Retina (tissue), 1 donor: ENCODE measurements at regions not wholly inside any gene's neighbourhood (a gene's known extent, or its start where the extent isn't known, plus 50 kb on each side); places are given as distances from the start of the nearest gene placed in this dataset.
"Not testable (repeated sequence)": the region's sequence is repeated elsewhere in the genome, so short reads cannot be mapped to it uniquely, and the experiment has no call there.

Experiments used
- DNase-seq: peaks from one replicate; pipeline ENCODE4 v3.0.0-alpha.2; 2016

DNA sequence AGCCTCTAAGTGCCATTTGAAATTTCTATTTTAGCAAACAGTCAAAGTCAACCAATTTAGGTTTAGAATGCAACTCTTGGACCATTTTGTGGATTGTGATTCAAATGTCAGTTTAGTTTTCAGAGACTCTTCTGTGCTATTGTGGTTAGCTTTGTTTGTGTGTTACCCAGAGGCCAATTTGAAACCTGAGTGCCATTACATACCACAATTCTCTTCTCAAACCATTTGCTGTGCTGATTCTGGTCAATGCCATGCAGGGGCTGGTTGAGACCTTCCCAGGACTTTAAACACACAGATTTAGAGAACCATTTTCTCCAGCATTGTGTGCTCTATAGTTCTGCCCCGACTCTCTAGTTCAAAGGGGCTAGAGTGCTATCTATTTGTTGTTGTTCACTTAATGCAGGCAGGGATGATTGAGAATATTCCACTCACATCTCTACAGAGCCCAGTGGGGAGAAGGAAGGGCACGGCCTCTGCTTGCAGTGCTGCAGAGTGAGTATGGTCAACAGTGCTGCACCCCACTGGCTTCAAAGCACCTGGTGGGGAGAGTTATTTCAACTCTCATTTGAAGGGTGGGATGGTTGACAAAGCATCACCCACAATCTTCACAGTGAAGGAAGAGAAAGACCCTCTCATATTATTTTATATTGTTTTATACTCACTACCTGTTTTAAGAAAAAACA is 738.2 kb downstream of the COL12A1 start:
- no peak for DNase-seq

- DNase-seq = no peak
These were observed 739.3 kb downstream of the COL12A1 start for GRCh38 chr6:74466572-74466971.

DNA sequence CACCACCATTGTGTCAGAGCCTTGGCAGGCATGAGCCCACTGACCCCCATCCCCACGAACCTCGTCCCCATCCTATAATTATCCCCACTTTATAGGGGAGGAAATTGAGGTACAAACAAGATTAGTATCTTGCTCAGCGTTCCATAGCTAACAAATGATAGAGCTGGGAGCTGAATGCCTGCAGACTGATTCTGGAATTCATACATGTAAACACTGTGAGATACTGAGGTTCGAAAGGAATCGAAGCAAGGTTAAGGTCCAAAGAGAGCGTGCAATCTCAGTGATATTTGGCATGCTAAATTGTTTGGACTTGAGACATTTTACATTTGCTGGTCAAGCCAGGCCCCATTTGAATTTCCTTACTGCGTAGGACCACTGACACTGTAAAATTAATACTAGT is 746.6 kb downstream of the COL12A1 start:
- DNase-seq = no peak

- DNase-seq = no peak
These were observed 747.3 kb downstream of the COL12A1 start for GRCh38 chr6:74458536-74458935.

GRCh38 chr6:74455786-74456185 is 750.1 kb downstream of the COL12A1 start:
- DNase-seq = no peak

GRCh38 chr6:74451953-74452352 is 753.9 kb downstream of the COL12A1 start:
- DNase-seq = no peak

GRCh38 chr6:74448850-74449249 is 752.8 kb downstream of the CD109 start:
- no peak for DNase-seq

- DNase-seq = no peak
These were observed 751.0 kb downstream of the CD109 start for GRCh38 chr6:74447013-74447412.

DNA sequence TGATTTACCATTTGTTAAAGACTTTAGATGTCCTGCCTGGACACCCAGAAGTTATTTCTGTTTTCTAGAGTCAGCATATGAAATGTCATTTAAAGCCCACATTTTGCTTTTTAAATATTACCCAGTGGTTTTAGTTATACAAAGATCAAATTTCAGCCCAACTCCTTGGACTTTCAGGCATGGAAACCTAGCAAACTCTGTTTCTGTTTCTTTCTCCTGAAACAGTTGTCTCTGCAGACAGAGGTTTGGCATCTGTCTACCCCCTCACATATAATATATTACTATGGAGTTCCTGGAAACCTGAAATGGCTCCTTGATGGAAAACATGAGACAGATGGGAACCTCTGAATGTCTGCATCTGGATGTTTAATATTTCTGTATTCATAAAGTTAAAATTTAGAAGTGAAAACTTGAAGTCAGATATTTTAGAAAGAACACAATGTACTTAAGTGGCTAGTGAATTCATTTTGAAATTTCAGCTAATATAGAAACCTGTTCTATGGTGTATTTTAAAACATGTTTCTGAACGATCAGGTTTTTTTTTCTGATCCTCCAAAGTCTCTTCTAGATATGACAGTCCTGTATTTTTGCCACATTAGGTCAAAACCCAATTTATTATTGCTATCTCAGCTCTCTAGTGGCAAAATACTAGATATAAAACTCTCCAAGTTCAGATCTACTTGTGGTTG is 743.3 kb downstream of the CD109 start:
- DNase-seq = no peak

DNA sequence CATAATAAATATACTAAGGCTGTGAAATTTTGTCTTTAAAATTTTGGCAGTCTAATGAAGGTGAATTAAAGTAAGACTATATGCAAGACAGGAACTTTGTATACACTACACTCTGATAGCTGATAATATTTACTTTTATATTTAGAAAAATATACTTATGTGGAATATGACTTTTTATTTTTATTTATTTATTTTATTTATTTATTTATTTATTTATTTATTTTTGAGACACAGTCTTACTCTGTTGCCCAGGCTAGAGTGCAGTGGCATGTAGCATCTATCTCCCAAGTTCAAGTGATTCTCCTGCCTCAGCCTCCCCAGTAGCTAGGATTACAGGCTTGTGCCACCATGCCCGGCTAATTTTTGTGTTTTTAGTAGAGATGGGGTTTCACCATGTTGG is 742.4 kb downstream of the CD109 start:
- not testable (repeated sequence) for DNase-seq

- no peak for DNase-seq
These were observed 738.2 kb downstream of the CD109 start for GRCh38 chr6:74434171-74434570.

DNA sequence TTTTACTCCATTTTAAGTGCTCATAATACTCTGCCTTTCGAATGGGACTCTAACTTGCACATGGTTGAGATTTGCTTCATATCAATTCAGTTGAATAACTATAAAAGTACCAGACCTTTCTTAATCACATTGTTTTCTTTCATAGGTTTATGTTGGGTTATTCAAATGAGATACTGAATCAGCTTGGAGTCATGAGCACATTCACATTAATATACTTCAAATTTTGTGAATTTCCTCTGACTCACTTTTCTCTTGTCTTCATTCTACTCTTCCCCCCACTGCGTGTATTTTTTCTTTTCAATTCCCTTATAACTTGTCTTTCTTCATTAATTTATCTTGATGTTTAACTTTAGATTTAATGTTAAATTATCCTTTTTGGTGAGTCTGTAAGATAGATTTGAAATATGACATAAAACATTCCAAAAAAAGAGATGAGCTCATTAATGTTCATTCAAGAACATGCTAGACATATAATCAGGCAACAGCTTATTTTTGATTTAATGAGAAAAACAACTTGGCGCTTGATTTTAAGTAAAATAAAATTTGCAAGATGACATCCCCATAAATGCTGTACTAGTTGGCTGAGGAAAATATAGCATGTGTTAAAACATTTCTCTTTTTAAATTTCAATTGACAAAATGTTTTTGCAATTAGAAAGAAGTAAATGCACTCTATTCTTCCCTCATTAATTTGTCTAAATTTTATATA is 736.0 kb downstream of the CD109 start:
- DNase-seq = no peak

DNA sequence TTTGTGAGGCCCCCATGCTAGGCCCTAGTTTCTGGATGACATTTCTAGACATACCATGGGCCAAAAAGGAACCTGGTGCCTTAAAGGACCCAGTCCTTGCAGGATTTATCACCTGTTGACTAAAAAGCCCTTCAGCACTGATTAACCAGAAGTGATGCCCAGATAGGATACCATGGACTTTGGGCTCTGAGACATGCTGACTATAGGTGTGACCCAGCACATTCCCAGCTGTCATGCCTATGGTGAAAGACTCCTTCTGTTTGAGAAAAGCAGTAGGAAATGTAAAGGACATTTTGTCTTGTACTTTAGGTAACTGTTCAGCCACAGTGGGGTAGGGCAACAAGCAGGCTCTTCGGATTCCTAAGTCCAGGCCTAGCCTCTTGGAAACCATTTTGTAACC is 724.2 kb downstream of the CD109 start:
- DNase-seq = no peak

GRCh38 chr6:74415056-74415455 is 719.1 kb downstream of the CD109 start:
- DNase-seq = no peak

DNA sequence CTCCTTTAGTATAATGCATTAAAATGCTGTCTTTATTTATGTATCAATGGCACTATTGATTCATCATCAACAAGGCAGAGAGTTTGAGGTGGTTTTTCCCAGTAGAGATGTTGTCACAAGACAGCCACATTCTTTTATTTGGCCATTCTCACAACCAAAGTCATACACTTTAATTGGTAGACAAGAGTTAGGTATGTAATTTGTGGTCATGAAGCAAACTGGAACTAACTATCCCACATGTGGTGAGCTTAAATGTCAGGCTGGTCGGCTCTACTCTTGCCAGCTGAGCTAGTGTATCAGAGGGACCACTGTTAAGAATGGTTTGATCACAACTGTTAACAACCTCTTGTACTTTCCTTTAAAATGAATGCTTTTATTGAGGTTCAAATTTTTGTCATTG is 714.6 kb downstream of the CD109 start:
- DNase-seq = no peak

GRCh38 chr6:74409447-74409846 is 713.4 kb downstream of the CD109 start:
- DNase-seq = no peak

- no peak for DNase-seq
These were observed 712.8 kb downstream of the CD109 start for GRCh38 chr6:74408844-74409243.

- no peak for DNase-seq
These were observed 708.4 kb downstream of the CD109 start for GRCh38 chr6:74404366-74404765.

DNA sequence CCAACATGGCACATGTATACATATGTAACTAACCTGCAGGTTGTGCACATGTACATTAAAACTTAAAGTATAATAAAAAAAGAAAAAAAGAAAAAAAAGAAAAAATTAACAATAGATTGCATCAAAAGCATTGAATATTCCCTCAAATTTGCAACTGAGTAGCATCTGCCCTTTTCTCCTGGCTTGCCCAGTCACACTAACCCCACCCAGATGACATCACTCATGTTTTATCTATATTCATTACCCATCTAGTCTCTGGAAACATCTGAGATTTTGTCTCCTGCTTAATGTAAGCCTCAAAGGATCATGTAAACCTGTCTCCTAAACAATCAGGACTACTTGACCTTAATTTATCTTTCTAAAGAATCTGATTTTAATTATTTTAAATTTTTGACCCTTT is 706.8 kb downstream of the CD109 start:
- no peak for DNase-seq

DNA sequence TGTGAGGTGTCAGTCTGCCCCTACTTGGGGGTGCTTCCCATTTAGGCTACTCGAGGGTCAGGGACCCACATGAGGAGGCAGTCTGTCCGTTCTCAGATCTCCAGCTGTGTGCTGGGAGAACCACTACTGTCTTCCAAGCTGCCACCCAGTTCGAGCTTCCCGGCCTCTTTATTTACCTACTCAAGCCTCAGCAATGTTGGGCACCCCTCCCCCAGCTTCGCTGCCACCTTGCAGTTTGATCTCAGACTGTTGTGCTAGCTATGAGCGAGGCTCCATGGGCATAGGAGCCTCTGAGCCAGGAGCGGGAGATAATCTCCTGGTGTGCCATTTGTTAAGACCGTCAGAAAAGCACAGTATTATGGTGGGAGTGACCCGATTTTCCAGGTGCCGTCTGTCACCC is 682.4 kb downstream of the CD109 start:
- DNase-seq = not testable (repeated sequence)

DNA sequence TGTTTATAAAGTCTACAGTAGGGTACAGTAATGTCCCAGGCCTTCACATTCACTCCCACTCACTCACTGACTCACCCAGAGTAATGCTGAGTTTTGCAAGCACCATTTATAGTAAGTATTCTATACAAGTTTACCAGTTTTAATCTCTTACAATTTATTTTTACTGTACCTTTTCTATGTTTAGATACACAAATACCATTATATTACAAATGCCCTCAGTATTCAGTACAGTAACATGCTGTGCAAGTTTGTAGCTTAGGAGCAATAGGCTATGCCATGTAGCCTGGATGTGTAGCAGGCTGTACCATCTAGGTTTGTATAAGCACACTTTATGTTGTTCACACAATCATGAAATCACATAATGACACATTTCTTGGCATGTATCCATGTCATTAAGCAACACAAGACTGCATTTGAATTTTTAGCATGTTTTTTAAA is 673.6 kb downstream of the CD109 start:
- DNase-seq = no peak

GRCh38 chr6:74368746-74369145 is 672.7 kb downstream of the CD109 start:
- DNase-seq = no peak

DNA sequence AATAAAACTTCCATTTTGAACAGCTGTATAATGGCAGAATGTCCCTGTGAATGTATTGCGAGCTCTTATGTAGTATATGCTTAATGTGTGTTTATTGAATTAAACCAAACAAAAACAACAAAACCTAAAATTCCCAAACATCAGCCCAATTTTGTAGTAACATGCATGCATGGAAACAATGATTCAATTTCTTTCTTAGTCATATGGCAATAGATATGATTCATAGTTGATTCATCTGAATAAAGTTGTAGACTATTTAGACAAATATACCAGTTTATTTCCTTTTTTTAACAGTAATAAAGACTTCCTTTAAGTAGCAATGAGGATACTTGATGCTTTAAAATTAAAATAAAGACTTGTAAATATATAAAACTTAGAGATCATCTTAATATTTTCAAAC is 670.6 kb downstream of the CD109 start:
- DNase-seq = no peak

DNA sequence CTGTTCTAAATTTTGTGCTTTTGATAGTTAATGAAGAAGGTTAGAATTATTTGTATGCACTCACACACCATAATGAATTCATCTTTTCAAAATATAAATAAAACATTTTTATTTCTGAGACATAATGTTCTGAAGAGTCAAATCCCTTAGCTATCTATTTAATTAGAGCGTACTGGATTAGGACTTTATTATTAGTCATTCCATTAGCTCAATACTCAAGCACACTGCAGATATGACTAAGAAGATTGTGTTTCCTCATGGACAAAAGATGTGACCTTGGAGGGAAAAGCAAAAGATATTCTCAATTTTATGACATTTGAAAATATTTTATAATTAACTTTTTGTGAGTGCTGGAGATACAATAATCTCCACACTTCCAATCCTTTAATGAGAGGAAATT is 666.4 kb downstream of the CD109 start:
- no peak for DNase-seq
